ENCODE measurements at regions not wholly inside any gene's neighbourhood (a gene's known extent, or its start where the extent isn't known, plus 50 kb on each side); places are given as distances from the start of the nearest gene placed in this dataset.

DNA sequence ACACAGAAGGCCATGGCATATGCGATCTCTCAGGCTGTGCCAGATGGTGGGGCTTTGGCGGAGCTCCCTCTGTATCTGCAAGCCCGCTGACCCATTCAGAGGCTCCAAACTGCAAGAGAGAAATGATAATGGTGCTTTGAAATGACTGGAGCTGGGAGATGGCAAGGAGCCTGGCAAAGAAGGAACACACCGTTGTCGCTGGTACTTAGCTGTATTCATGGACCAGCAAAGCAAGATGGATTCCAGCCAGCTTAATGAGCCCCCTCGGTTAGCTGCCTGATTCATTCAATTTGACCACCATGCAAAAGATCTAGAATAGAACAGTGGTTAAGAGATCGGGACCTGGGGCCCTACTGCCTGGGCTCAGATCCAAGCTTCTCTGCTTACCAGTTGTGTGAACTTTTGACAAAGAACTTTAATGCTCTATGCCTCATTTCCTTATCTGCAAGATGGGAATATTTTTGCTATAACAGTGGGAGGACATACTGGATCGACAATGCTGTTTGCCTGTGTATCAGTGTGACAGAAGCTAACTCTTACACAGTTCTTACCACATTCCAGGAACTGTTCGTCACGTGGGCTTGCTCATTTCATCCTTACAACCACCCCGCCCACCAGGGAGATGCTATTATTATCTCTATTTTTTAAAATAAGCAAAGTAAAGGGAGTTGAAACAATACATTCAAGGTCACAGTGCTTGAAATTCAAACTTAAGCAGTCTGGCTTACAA is 317.8 kb upstream of the SULF2 start:
- no peaks in the 10 kb centered on the region for H3K27me3 ChIP-seq
- no peaks in the 10 kb centered on the region for H3K36me3 ChIP-seq
- H3K4me3 ChIP-seq, result no peak overlapping the region
- DNase-seq (ENCODE audit: low read depth in 1 of 2, low spot score in 1 of 2), result peak in 1 of 2 donors; percentile 86
- no peak overlapping the region for H3K27ac ChIP-seq
- TF ChIP-seq, protein P1, sequence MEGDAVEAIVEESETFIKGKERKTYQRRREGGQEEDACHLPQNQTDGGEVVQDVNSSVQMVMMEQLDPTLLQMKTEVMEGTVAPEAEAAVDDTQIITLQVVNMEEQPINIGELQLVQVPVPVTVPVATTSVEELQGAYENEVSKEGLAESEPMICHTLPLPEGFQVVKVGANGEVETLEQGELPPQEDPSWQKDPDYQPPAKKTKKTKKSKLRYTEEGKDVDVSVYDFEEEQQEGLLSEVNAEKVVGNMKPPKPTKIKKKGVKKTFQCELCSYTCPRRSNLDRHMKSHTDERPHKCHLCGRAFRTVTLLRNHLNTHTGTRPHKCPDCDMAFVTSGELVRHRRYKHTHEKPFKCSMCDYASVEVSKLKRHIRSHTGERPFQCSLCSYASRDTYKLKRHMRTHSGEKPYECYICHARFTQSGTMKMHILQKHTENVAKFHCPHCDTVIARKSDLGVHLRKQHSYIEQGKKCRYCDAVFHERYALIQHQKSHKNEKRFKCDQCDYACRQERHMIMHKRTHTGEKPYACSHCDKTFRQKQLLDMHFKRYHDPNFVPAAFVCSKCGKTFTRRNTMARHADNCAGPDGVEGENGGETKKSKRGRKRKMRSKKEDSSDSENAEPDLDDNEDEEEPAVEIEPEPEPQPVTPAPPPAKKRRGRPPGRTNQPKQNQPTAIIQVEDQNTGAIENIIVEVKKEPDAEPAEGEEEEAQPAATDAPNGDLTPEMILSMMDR (IDR thresholded peaks at IDR 0.05; ENCODE audit: low read depth, low read length), result no peak
- no peaks in the 10 kb centered on the region for H3K4me1 ChIP-seq (ENCODE audit: low read depth)
- no peaks in the 10 kb centered on the region for H3K9me3 ChIP-seq (ENCODE audit: low read depth)

DNA sequence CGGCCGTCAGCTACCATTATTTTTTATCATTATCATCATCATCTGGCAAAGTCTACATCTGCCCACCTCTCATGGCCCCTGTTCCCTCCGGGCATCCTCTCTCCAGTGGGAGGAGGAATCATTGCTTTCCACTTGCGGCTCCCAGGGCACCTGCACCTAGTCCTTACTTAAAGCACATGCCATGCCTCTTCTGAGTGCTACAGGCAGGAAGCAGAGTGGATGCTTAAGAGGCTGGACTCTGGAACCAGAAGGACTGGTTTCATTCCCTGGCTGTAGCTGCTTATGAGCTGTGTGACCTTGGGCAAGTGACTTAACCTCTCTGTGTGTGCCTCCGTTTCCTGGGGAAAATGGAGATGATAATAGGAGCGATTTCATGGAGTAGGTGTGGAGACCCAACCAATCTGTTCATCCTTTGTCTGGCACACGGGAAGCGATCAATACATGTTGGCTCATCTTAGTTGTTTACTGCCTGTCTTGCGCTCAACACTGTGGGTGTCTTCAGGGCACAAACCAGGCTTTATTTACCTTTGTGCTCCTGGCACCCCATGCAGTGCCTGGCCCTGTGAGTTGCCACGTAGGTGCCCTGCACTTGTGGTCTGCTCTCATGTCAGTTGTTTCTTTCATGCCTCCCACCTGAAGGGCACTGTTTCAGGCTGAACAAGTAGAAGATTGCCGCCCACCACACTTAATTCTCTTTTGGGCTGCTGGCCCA is 317.0 kb upstream of the SULF2 start:
- Histone ChIP-seq H3K4me3 (no peak overlapping the region), H3K9me3 (ENCODE audit: low read depth) (no peaks in the 10 kb centered on the region), H3K36me3 (no peaks in the 10 kb centered on the region), H3K27me3 (no peaks in the 10 kb centered on the region), H3K4me1 (ENCODE audit: low read depth) (no peaks in the 10 kb centered on the region), H3K27ac (no peak overlapping the region)
- no peak for DNase-seq (ENCODE audit: low read depth in 1 of 2, low spot score in 1 of 2)
- TF ChIP-seq, protein P1 (IDR thresholded peaks at IDR 0.05; ENCODE audit: low read depth, low read length), result no peak

DNA sequence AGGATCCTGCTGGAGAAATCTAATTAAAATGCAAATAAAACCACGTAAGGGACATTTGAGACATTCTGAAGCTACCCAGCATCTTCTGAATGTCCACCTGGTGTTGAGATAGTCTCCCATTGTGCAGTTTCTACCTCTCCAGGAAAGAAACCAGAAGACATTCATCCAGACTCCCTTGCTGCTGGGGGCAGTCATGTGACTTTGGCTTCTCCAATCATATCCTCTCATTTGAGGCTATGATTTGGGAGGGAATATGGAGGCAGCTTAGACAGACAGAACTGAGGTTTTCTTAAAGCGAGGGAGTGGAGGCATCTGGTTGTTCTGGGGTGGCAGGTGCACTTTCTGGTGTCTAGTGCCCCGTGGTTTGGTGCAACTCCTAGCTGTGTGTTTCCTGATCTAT is 315.2 kb upstream of the SULF2 start:
- DNase-seq (ENCODE audit: low read depth in 1 of 2, low spot score in 1 of 2), result no peak
- Histone ChIP-seq H3K9me3 (ENCODE audit: low read depth) (no peaks in the 10 kb centered on the region), H3K27me3 (no peaks in the 10 kb centered on the region), H3K4me3 (no peak overlapping the region), H3K27ac (no peak overlapping the region), H3K36me3 (no peaks in the 10 kb centered on the region), H3K4me1 (ENCODE audit: low read depth) (no peaks in the 10 kb centered on the region)
- TF ChIP-seq, protein P1 (IDR thresholded peaks at IDR 0.05; ENCODE audit: low read depth, low read length), result no peak

DNA sequence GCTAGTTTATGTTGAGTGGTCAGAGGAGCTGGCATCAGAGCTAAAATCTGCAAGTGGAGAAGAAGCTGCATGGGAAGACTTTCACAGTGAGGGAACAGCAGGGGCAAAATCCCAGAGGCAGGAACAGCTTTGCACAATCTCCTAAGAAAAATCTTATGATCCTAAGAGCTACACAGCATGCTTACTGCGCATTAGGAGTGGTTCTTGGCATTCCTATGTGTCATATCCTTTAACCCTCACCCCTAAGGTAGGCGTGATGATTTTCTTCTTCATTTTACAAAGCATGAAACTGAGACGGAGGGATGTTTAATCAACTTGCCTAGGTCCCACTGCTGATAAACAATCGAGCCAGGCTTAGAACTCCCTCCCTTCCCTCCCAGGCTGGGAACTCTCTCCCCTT is 313.6 kb upstream of the SULF2 start:
- H3K4me3 ChIP-seq, result no peak overlapping the region
- H3K27me3 ChIP-seq, result no peaks in the 10 kb centered on the region
- H3K36me3 ChIP-seq, result no peaks in the 10 kb centered on the region
- H3K27ac ChIP-seq, result no peak overlapping the region
- DNase-seq (ENCODE audit: low read depth in 1 of 2, low spot score in 1 of 2), result peak in 1 of 2 donors; percentile 53
- no peaks in the 10 kb centered on the region for H3K4me1 ChIP-seq (ENCODE audit: low read depth)
- TF ChIP-seq, protein P1 (IDR thresholded peaks at IDR 0.05; ENCODE audit: low read depth, low read length), result no peak
- no peaks in the 10 kb centered on the region for H3K9me3 ChIP-seq (ENCODE audit: low read depth)

DNA sequence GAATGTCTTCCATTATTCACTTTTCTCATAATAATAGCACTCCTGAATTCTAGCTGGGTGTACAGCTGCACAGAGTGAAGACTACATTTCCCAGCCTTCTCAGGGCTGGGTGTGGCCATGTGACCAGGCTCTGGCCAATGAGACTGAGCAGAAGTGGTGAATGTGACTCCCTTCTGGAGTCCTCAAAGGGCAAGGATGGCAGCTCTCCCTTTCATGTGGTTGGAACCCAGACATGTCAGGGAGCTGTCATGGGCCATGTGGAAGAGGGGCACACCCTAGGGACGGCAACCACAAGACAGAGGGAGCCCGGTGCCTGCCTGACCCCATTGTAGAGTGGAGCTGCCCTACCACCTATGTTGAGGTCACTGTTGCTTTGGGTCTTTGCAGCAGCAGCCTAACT is 312.8 kb upstream of the SULF2 start:
- peak in 1 of 2 donors; percentile 25 for DNase-seq (ENCODE audit: low read depth in 1 of 2, low spot score in 1 of 2)
- Histone ChIP-seq H3K36me3 (no peaks in the 10 kb centered on the region), H3K4me3 (no peak overlapping the region), H3K9me3 (ENCODE audit: low read depth) (no peaks in the 10 kb centered on the region), H3K27me3 (no peaks in the 10 kb centered on the region), H3K27ac (no peak overlapping the region), H3K4me1 (ENCODE audit: low read depth) (no peaks in the 10 kb centered on the region)
- TF ChIP-seq, protein P1 (IDR thresholded peaks at IDR 0.05; ENCODE audit: low read depth, low read length), result no peak
